ENCODE measurements at regions not wholly inside any gene's neighbourhood (a gene's known extent, or its start where the extent isn't known, plus 50 kb on each side); places are given as distances from the start of the nearest gene placed in this dataset.

- Mint-ChIP-seq H3K4me1 (ENCODE audit: unreplicated experiment) (no peaks in the 10 kb centered on the region), H3K36me3 (no peaks in the 10 kb centered on the region), H3K9me3 (no peaks in the 10 kb centered on the region), H3K27me3 (peaks cover 21% of the 10 kb centered on the region), H3K4me3 (no peak overlapping the region), H3K27ac (no peak overlapping the region)
- DNase-seq (ENCODE audit: extremely low spot score, unreplicated experiment), result no peak
- TF ChIP-seq CTCF (conservative IDR thresholded peaks at IDR 0.05), result no peak
Observed at GRCh38 chr15:98025237-98025636, 64.7 kb downstream of the ARRDC4 start.

GRCh38 chr15:98034731-98035130, 74.2 kb downstream of the ARRDC4 start:
- Mint-ChIP-seq H3K27ac (no peak overlapping the region), H3K9me3 (peaks cover 4% of the 10 kb centered on the region), H3K4me3 (no peak overlapping the region), H3K27me3 (peaks cover 30% of the 10 kb centered on the region), H3K4me1 (ENCODE audit: unreplicated experiment) (peaks cover 14% of the 10 kb centered on the region), H3K36me3 (no peaks in the 10 kb centered on the region)
- TF ChIP-seq CTCF (conservative IDR thresholded peaks at IDR 0.05), result no peak
- DNase-seq (ENCODE audit: extremely low spot score, unreplicated experiment), result no peak

GRCh38 chr15:98035134-98035533, 74.6 kb downstream of the ARRDC4 start:
- Mint-ChIP-seq H3K27ac (peak overlapping the region; percentile 33), H3K27me3 (peaks cover 27% of the 10 kb centered on the region), H3K9me3 (peaks cover 4% of the 10 kb centered on the region), H3K36me3 (no peaks in the 10 kb centered on the region), H3K4me3 (no peak overlapping the region), H3K4me1 (ENCODE audit: unreplicated experiment) (peaks cover 14% of the 10 kb centered on the region)
- no peak for TF ChIP-seq CTCF (conservative IDR thresholded peaks at IDR 0.05)
- DNase-seq (ENCODE audit: extremely low spot score, unreplicated experiment), result no peak

- no peak overlapping the region for H3K4me3 Mint-ChIP-seq
- no peak for TF ChIP-seq CTCF (conservative IDR thresholded peaks at IDR 0.05)
- peaks cover 4% of the 10 kb centered on the region for H3K9me3 Mint-ChIP-seq
Observed at GRCh38 chr15:98035577-98036010, 75.1 kb downstream of the ARRDC4 start.

GRCh38 chr15:98039596-98039995, 79.1 kb downstream of the ARRDC4 start:
- Mint-ChIP-seq H3K36me3 (no peaks in the 10 kb centered on the region), H3K9me3 (peaks cover 4% of the 10 kb centered on the region), H3K4me3 (no peak overlapping the region), H3K27me3 (peaks cover 33% of the 10 kb centered on the region), H3K4me1 (ENCODE audit: unreplicated experiment) (peaks cover 3% of the 10 kb centered on the region), H3K27ac (no peak overlapping the region)
- no peak for TF ChIP-seq CTCF (conservative IDR thresholded peaks at IDR 0.05)
- no peak for DNase-seq (ENCODE audit: extremely low spot score, unreplicated experiment)

More at GRCh38 chr15:98035577-98036010, 75.1 kb downstream of the ARRDC4 start:
- H3K27ac Mint-ChIP-seq, result peak overlapping the region; percentile 33
- H3K27me3 Mint-ChIP-seq, result peaks cover 27% of the 10 kb centered on the region
- no peak for DNase-seq (ENCODE audit: extremely low spot score, unreplicated experiment)
- H3K36me3 Mint-ChIP-seq, result no peaks in the 10 kb centered on the region
- peaks cover 14% of the 10 kb centered on the region for H3K4me1 Mint-ChIP-seq (ENCODE audit: unreplicated experiment)

GRCh38 chr15:98040146-98040545, 79.6 kb downstream of the ARRDC4 start:
- Mint-ChIP-seq H3K27me3 (peaks cover 35% of the 10 kb centered on the region), H3K27ac (no peak overlapping the region), H3K4me1 (ENCODE audit: unreplicated experiment) (peaks cover 3% of the 10 kb centered on the region), H3K4me3 (no peak overlapping the region), H3K36me3 (no peaks in the 10 kb centered on the region), H3K9me3 (peaks cover 4% of the 10 kb centered on the region)
- TF ChIP-seq CTCF (conservative IDR thresholded peaks at IDR 0.05), result no peak
- DNase-seq (ENCODE audit: extremely low spot score, unreplicated experiment), result no peak
